Cerebellar cortex (tissue), 1 donor: ENCODE measurements at regions not wholly inside any gene's neighbourhood (a gene's known extent, or its start where the extent isn't known, plus 50 kb on each side); places are given as distances from the start of the nearest gene placed in this dataset.

ENCODE experiments used
- DNase-seq: peaks from one replicate; pipeline ENCODE4 v3.0.0-alpha.2; 2015; ENCODE audit warnings: low spot score

DNA sequence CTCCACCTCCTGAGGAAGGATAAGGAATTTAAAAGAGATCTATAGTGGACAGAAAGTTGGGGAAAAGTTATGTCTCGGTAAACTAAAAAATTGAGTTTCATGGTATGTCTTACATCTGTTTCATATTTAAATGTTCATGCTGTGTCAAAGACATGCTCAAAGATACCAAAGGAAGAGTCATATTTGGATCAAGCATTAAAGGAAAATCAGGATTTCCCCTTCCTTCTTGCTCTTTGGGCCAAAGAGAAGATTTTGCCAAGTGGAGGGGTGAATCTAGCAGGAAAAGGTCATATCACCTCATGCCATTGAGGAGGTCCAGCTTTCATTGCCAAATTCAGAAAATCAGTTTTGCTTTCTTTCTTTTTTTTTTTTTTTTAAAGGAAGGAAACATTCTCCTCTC, 192.4 kb downstream of the OGFRL1 start:
- DNase-seq = no peak

- no peak for DNase-seq
Measured at GRCh38 chr6:71481801-71482200, 193.2 kb downstream of the OGFRL1 start.

GRCh38 chr6:71482742-71483141, 194.1 kb downstream of the OGFRL1 start:
- DNase-seq = no peak

DNA sequence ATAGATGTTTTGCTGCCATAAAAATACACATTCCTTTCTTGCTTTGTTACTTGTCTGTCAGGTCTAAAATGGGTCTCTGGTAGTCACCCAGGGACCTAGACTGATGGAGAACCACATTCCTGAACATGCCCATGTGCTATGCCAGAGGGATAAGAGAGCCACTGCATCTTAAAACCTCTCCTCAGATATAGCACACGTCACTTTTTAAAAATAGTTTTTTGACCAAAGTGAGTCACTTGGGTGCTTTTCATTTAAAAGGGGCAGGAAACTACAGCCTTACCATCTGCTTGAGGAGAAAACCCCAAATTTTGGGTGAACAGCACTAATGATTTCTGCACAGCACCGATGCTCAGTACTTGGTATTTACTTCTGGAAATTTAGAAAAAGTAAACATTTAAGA, 197.8 kb downstream of the OGFRL1 start:
- no peak for DNase-seq

GRCh38 chr6:71488186-71488585, 199.6 kb downstream of the OGFRL1 start:
- DNase-seq = no peak

GRCh38 chr6:71489736-71490135, 201.1 kb downstream of the OGFRL1 start:
- DNase-seq = no peak

- no peak for DNase-seq
Measured at GRCh38 chr6:71490876-71491275, 202.3 kb downstream of the OGFRL1 start.

DNA sequence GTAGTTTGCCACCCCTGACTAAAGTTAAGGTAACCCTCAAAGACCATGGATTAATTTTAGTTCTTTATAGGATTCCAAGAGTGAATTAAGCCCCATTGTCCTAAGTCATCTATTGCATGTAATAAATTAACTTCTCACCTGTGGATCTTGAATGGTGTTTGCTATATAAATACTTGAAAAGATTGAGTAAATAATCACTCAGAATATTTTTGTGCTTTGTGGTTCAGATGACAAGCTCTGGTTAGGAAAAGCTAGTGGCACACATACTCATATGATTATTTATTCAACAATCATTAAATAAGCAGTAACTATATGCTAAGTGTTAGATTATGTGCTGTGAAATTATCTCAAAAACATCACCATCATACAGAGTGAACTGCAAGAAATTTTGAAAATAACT, 203.2 kb downstream of the OGFRL1 start:
- DNase-seq = no peak

GRCh38 chr6:71492668-71493067, 204.1 kb downstream of the OGFRL1 start:
- DNase-seq = no peak

DNA sequence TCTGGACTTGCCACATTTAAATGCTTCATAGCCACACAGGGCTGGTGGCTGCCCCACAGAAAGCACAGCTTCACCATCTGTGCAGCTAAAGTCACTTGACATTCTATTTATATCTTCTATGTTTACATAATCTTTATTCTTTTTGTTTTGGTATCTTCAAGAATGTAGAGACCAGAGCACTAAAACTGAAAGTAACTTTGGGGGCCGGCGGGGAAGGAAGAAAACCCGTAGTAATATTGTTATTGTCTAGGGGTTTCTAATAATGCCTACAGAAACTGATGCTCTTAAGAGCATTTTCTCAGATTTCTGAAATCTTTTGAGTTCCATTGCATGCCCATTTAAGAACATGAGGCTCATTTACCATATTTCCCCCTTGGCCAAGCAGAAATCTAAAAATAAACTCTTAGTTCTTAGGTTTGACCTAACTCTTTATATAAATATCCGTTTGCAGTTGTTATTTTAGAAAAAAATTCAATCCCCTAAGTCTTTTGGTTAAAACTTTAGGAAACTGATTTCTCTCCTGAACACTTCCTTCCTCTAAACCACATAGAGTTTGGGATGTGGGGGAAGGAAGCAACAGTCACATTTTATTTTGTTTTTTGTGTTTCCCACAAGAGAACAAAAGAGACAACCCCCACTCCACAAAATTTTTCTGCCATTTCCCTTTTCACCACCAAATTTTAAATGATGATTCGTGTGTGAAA, 207.6 kb downstream of the OGFRL1 start:
- peak; percentile 23 for DNase-seq

- no peak for DNase-seq
Measured at GRCh38 chr6:71496722-71497033, 208.1 kb downstream of the OGFRL1 start.

DNA sequence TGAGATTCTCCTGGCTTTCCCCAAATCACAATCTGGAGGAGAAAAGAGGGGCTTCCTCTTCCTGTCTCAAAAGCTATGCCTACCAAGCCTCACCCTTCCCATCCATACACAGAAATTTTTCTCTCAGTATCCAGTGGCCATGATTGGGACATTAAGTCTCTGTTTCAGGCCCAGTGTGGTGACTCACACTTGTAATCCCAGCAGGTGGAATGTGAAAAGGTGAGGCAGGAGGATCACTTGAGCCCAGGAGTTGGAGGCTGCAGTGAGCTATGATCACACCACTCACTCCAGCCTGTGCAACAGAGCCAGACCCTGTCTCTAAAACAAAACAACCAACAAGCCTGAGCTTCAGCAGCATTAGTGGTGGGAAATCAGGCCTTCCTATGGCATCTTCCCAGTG, 210.0 kb downstream of the OGFRL1 start:
- no peak for DNase-seq

DNA sequence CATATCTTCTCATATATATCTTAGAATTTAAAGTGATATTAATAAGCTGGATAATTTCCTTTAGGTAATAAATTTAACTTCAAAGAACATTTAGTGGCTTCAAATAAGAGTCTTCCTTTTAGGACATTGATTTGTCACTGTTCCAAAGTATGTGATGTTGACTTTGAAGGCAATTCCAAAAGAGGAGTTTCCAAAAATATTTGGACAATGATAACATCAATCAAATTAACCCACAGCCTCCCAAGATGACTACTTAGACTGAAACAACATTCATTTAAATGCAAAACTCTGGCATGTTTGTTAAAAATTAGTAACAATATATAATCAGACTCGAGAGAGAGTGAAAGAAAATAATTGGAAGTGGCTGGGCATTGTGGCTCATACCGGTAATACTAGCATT, 211.1 kb downstream of the OGFRL1 start:
- no peak for DNase-seq

DNA sequence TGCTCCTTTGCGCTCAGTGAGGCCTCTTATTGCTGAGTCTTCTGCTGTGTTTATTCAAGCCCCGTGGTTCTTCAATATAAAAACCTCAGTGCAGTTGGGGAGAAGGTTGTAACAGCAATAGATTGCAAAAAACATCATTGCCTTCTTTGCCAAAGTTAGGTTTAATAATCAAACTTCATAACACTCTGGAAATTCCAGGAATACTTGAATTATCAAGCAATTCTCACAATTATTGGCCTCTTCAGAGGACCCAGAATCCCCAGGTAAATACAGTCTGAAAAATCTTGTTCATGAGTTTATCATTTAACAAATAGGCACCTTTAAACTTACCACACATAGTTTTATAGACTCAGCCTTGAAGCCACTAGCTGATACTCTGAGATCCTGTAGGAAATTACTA, 213.6 kb downstream of the OGFRL1 start:
- DNase-seq = no peak

- DNase-seq = no peak
Measured at GRCh38 chr6:71502956-71503355, 214.3 kb downstream of the OGFRL1 start.

DNA sequence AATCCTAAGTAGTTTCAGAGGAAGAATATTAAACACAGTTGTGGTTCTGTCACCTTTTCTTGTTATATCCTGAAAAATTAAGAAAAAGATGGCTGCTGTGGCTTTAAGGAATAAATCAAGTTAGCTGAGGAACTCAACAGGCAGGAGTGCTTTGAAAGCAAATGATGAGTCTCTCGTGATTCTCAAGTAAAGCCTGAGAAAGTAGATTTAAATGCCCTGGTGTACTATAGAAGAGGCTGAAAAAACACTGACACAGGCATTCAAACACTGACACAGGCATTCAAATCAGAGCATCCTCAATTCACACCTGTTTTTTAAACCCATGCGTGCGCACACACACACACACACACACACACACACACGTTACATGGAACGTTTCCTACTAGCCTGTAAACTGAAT, 218.6 kb downstream of the OGFRL1 start:
- no peak for DNase-seq

DNA sequence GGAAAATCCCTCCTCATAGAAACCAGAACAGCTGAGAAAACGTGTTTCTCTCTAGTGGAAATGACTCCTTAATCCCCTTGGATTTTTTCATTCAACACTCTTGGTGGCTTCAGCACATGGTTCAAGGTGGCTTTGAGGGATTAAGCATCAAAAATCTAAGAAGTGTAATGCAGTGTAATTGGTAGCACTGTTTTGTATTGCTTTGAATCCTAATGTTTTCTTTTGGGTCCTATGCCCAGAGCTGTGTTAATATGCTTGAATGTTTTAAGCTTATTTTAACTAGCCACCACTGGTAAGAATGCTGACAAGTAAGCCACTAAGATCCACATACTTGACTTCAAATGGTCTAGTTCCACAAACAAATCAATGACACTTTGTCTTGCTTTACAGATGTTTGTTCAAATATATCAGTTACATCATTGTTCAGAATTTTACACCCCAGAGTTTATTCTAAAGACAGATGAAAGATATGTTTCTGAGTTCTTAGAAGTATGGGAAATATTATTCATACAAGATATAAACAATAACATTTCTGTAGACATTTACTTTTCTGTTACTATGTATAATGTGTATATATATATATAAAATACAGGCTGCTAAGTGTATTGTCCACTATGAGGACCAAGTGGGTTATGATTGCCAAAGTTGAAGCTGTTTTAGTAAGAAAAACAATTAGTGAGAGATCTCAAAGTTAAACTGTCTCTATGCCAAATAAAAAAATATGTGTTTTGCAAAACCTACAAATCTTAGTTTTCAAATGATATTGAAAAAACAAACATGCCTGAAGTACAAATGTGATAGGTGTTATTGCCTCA, 220.8 kb downstream of the OGFRL1 start:
- no peak for DNase-seq

GRCh38 chr6:71510057-71510713, 221.6 kb downstream of the OGFRL1 start:
- DNase-seq = peak; percentile 28

- DNase-seq = no peak
Measured at GRCh38 chr6:71510856-71511255, 222.2 kb downstream of the OGFRL1 start.

DNA sequence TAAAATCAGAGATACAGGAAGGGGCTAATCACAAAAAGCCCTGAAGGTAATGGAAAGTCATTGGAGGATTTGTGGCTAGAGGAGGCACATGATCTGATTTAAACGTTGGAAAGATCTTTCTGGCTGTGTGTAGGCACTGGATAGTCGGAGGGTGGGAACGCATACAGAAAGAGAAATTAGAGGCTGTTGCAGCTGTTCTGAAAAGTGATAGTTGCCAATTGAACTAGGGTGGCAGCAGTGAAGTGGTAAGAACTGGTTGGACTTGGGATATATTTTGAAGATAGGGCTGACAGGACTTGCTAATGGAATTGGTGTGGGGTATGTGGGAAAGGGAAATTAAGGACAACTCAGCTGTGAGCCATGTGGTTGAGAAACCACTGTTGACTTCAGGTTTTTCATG, 223.6 kb downstream of the OGFRL1 start:
- no peak for DNase-seq

GRCh38 chr6:71513036-71513435, 224.4 kb downstream of the OGFRL1 start:
- DNase-seq = no peak

GRCh38 chr6:71523548-71523947, 234.9 kb downstream of the OGFRL1 start:
- DNase-seq = no peak

DNA sequence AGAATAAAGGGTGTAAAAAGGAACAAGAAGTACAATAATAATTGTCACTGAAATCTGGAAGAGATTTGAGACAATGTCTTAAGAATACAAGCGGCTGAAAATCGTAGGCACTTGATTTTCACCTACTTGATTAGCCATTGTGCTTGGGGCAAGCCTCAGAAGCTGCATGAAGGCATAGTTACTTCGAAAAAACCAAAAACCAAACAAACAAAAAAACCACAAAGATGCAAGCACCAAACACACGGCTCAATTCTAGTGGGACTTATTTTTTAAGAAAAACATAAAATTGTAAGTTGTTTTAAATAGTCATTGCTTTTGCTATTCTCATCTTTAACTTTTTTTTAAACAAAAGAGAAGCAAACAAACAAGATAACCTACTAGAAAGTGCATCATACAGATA, 235.6 kb downstream of the OGFRL1 start:
- DNase-seq = no peak
